GM18519 (cell line): ENCODE measurements at regions not wholly inside any gene's neighbourhood (a gene's known extent, or its start where the extent isn't known, plus 50 kb on each side); places are given as distances from the start of the nearest gene placed in this dataset.
"Not testable (repeated sequence)": the region's sequence is repeated elsewhere in the genome, so short reads cannot be mapped to it uniquely, and the experiment has no call there.

ENCODE experiments used
- ATAC-seq: cut with Tn5 transposase; IDR thresholded peaks from one replicate; pipeline ENCODE4 v1.9.1; 2021; ENCODE audit warnings: mild to moderate bottlenecking, moderate library complexity; ENCODE audit not compliant: unreplicated experiment, low FRiP score

DNA sequence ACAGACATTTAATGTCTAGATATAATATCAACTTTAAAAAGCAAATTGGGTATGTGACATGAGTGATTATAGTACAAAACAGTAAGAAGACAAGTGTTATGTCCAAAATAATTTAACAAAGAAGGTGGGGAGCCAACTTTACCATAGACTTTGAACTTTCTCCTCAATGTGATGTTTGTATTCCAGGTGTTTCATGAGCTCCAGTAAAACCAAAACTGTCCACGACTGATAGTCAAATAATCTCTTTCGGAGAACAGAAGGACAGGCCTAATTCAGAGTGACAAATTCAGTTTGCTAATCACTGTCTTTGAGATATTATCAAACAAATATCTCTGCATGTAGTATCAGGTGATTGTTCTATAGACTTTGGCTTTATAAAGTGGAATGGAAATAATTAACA, 1112.6 kb downstream of the SLC6A15 start:
- ATAC-seq, result no peak

DNA sequence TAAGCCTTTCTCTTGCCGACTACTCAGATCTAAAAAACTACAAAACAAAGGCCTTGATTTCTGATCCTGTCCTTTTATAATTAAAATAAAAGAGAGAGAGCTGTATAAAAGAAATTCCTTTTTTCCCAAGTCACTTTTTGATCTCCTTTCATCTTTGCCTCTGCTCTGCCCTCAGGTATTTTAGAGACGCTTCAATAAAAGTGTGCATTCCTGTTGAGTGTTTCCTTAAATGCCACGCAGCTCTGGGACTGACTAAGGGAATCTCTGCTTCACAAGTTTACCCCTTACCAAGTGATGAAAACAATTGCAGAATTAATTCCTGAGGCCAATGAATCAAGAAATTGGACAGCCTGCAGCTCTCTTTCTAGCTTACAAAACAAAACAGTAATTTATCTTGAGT, 1109.8 kb downstream of the TMTC2 start:
- ATAC-seq, result no peak

DNA sequence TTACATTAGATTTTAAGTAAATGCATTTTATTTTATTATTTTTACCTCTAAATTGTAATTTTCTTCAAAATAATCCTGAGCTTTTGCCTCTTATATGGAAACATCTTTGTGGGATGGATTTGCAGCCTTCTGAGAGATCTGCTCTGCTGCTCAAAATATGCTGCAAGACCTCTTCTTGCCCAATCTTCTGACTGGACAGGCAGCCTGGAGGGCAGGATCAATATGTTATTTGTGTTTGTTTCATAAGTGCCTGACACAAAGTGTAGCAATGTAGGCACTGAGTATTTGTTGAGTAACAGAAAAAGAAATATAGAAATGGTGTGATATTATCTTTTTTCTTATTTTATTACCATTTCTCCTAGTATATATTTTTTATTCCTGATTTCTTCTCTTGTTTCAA, 1106.9 kb downstream of the TMTC2 start:
- no peak for ATAC-seq

DNA sequence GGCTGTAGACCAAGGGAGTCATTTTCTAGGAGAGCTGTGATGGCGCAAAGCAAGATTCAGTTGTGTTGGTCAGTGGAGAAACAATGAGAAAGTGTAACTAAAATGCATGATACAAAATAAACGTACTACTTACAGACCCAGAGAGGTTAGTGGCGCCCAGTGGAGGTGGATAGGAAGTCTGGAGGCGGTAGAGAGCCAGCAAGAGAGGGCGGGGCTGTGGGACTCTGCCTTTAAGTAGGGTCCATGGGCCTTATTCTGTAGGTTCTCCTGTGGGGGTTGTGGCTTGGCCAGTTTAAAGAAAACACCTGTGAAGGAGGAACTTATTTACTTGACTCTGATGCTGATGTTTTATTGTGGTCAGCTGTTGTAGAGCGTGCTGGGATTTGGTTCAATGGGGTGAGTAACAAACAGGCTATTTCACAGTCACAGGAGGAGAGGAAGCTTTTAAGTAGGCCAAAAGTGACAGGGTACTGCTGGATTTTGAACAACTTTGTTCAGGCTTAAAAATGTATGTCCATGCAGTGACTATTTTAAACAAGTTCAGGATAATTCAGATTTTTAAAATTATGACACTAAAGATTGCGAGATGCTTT, 1097.7 kb downstream of the TMTC2 start:
- ATAC-seq, result no peak

DNA sequence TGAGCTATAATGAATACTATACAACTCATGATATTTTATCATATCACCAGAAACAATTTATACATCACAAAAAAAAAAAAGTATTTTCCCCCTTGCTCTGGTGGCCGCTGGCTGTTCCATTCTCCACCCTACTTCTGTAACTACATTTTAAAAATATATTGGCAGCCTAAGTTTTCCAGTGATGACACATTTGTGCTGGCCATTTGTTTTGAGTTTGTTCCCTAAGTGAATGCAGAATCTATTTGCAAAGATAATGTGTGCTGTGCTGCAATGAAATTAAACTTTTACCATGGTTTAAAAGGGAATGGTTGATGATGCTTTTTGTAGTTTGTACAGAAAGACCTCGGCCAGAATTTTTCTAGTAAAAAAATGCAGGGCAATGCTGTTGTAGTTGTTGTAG, 1092.8 kb downstream of the TMTC2 start:
- no peak for ATAC-seq

DNA sequence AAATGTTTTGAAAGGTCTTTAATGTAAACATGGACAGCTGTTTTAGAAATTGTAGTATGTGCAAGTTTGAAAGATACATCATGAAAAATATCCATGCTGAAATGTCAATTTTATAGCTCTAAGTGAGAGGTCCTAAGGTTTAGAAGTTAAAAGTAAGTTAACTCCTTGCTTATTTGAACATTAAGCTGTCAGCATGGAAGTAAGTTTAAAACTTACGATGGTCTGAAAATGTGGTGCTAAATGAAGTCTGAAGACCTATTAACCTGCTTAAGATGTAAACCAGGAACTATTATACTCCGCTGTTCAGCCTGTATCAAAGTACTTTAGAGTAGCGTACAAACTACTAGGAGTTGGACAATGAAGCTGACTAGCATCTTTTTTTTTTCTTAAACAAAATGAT, 1082.4 kb downstream of the TMTC2 start:
- no peak for ATAC-seq

DNA sequence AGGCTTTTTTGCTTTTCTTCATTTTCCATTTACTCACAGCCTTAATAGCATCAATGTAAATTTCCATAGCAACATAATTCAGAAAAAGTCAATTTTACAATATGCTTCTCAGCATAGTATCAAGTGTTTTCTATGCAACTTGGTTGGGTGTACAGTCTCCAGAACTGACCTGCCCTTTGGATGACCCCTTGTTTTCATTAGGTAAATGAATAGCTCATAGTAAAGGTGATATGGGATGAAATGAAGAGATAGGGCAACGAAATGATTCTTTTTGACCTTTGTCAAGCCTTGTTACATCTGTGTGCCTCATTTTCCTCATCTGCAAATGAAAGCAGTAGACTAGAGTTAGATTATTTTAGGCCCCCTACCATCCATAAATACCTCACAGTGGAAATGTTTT, 1081.0 kb downstream of the TMTC2 start:
- ATAC-seq, result no peak

DNA sequence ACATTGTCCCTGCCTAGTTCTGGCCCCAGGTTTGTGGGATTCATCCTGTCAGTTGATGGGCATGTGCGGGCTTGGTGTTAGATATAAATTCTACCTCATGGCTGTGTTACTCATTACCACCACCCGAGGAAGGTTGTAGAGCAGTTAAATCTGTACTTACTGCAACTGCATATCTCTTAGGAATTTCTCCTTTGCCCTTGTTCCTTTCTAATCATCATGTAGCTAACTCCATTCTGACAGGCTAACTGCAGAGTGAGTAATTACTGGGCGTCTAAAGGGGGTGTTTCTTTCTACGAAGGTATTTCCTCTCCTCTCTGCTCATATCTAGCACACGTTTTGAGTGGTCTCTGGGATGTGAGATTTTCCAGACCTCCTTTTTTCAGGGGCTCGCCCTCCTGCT, 1076.7 kb downstream of the TMTC2 start:
- no peak for ATAC-seq

DNA sequence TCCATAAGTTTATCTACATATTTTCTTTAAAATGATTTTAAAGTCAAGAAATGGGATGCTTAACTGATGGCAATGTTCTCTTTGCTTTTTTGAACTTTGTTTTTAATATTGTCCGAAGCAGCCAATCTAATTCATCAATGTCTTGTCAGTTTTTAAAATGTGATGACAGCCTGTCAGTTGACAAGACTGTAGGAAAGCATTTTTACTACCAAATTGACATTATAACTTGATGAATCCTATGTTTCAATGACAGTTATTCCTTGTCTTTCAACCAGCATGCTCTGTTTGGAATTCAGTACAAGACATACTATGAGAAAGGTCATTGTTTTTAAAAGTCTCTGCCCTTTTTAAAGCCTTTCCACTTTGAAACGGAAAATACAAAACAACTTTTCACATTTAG, 1073.2 kb downstream of the TMTC2 start:
- ATAC-seq, result no peak

DNA sequence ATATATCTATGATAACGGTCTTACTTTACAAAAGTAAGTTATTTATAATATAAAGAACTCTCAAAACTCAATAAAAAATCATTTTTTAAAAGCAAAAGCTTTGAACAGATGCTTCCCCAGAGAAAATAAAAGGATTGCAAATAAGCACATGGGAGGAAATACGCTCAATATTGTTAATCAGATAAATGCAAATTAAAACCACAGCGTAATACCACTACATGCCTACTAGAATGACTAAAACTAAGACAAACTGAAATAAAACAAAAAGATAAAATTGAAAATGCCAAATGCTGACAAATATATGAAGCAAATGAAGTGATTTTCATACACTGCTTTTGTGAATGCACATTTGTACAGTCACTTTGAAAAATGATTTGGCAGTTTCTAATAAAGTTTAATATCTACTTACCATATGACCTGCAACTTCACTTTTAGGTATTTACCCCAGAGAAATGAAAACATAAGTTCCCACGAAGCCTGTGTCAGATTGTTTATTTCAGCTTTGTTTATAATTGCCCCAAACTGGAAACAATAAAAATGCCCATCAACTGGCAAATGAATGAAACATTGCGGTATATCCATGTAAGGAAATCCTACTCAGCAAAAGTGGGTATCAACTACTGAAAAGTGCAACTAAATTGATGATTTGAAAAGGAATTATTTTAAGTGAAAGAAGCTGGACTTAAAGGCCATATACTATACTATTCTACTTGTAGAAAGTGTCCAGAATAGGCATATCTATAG, 1072.4 kb downstream of the TMTC2 start:
- no peak for ATAC-seq

DNA sequence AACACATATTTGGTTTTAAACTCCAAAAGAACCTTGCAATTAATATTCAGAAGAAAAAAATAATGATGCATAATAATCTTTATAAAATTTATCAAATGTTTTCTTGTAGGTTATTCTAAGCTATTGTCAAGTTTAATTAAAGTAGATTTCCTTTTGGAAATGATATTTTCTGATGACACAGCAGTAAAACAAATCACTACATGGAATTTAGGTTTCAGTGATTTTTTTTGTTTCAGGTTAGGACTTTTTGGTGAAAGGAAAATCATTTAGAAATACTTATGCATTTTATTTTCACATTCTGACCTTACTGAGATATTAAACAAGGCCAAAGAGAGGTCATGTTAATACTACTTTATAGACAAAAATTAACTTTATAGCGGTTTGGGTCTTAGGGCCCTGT, 1067.2 kb downstream of the TMTC2 start:
- no peak for ATAC-seq

DNA sequence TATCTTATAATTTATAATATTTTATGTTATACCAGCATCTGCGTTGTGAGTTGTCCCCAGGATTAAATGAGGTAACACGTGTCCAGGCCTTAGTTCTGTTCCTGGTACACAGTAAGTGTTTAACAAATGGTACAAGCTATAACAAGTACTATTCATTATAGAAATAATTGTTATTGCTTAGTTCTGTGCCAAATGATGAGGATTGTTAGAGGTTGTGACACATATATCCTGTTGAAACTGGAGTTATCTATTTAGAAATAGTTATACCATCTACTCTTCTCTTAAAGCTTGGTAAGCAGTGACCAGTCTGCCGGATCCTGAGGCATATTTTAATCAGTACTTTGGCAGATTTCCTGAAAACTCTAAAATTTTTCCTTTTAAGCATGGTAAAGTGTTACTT, 1066.5 kb downstream of the TMTC2 start:
- no peak for ATAC-seq

DNA sequence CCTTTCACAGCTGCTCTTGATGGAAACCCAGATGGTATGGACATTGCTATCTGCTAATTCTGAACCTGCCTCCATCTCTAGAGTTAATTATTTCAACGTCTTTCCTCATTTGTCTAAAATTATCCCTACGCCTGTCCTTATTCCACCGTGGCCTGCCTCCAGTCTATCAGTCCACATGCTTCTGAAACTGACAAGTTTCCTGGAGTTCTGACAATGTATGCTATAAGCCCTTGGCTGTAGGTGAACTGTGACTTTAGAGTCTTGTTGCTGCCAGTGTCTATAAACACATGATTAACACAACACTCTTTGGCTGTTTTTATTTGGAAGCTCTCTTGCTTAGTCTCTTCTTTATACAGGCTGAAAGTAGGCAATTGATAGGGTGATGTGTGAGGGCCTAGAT, 1052.9 kb downstream of the TMTC2 start:
- ATAC-seq, result no peak

DNA sequence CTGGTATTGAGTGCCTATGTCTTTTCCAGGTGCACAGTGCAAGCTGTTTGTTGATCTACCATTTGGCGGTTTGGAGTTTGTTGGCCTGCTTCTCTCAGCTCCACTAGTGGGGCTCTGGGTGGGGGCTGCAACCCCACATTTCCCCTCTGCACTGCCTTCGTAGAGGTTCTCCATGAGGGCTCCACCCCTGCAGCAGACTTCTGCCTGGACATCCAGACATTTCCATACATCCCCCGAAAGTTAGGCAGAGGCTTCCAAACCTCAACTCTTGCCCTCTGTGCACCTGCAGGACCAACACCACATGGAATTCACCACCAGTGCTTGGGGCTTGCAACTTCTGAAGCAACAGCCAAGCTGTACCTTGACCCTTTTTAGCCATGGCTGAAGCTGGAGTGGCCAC, 1024.1 kb downstream of the TMTC2 start:
- ATAC-seq, result no peak

DNA sequence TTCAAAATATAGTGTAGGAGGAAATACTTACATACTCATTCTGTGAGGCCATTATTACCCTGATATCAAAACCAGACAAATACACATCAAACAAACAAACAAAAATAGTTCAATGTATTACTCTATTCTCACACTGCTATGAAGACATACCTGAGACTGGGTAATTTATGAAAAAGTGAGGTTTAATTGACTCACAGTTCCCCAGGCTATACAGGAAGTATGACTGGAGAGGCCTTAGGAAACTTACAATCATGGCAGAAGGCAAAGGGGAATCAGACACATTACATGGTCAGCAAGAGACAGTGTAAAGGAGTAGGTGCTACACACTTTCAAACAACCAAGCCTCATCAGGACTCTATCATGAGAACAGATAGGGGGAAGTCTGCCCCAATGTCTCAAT, 1023.2 kb downstream of the TMTC2 start:
- no peak for ATAC-seq

DNA sequence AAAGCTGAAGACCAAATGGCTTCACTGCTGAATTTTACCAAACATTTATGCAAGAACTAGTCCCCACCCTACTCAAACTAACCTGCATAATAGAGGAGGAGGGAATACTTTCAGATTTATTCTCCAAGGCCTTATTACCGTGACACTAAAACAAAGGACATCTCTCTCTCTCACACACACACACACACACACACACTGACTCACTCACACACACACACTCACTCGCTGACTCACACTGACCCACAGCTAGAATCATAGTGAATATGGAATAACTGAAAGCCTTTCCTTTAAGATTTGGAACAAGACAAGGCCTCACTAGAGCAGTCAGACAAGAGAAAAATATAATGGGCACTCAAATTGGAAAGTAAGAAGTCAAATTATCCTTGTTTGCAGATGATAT, 1014.1 kb downstream of the TMTC2 start:
- ATAC-seq, result no peak

DNA sequence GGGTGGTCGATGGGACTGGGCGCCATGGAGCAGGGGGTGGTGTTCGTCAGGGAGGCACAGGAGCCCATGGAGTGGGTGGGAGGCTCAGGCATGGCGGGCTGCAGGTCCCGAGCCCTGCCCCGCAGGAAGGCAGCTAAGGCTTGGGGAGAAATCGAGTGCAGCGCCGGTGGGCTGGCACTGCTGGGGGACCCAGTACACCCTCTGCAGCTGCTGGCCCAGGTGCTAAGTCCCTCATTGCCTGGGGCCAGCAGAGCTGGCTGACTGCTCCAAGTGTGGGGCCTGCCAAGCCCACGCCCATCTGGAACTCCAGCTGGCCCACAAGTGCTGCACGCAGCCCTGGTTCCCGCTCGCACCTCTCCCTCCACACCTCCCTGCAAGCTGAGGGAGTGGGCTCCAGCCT, 1009.6 kb downstream of the TMTC2 start:
- not testable (repeated sequence) for ATAC-seq

DNA sequence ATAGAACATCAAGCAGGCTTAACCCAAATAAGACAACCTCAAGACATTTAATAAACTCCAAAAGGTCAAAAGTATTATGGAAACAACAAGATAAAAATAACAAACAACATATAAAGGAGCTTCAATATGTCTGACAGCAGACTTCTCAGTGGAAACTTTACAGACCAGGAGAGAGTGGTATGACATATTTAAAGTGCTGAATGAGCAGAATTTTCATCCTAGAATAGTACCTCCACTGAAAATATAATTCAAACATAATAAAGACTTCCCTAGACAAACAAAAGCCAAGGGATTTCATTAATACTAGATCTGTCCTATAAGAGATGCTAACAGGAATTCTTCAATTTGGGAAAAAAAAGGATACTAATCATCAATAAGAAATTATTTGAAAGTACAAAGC, 1005.0 kb downstream of the TMTC2 start:
- ATAC-seq, result no peak

DNA sequence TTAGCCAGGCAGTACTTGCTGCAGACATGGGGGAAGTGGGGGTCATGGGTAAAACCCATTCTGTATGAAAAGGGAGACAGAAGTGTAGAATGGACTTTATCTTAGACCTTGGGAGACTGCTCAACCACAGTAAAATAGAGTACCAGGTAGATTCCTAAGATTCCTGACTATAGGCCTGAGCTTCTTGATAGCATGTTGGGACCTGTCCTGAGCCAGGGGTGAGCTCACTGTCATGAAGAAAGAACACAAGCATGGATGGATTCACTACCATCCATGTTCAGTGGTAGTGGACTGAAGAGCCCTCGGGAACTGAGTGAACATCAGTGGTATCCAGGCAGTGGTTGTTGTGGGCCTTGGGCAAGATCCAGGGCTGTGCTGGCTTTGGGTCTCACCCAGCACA, 1003.8 kb downstream of the TMTC2 start:
- ATAC-seq, result no peak

DNA sequence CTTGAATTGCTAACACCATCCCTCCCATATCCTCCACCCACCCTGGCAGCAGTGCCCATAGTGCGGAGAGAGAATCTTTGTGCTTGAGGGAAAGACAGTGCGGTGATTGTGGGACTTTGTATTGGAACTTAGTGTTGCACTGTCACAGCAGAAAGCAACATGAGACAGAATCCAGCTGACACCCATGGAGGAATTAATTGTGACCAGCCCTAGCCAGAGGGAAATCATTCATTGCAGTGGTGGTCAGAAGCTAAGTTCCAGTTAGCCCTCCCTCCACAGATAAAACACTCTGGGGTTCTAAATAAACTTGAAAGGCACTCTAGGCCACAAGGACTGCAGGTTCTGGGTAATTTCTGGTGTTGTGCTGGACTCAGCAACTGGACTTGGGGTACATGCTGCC, 1002.6 kb downstream of the TMTC2 start:
- no peak for ATAC-seq

DNA sequence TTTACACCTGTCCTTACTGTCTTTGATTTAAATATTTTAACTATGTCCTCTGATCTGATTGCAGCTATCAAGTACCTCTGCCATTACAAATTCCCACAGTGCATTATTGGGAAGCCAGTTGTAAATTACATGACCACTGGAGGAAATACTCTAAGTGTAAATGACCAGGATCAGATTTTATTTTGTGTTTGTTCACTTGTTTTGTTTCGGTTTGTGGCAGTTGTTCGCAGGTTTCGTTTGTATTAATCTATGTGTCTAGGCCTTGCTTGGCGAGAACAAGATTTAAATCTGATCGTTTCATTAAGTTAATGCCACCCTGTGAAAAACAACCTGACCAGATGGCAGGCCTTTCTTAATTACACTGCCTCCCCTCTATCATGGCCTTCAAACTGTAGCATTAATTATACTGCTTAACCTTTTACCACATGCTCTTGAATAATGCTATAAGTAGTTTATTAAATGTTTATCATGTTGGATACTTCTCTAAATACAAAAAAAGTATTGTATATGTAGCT, 990.1 kb downstream of the TMTC2 start:
- ATAC-seq, result no peak

DNA sequence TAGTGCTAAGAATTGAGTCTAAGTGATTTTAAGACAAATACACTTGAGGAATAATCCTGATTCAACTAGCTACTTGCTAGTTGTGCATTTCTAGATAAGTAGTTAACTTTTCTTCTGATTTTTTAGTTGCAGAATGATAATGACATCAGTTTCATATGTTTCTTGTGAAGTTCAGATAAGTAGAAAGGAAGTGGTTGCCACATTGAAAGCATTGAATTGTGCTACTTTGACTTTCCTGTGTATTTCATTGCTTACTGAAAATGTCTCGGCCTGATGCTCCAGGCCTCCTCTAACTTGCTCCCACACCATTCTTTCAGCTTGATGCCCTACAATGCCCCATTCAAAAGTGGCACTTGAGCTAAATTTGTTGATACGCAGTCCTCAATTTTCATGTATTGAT, 980.0 kb downstream of the TMTC2 start:
- ATAC-seq, result no peak
